Hindlimb muscle (tissue), 1 donor: ENCODE measurements at regions not wholly inside any gene's neighbourhood (a gene's known extent, or its start where the extent isn't known, plus 50 kb on each side); places are given as distances from the start of the nearest gene placed in this dataset.
A peak's percentile ranks its signal among the peaks of the same experiment; 100 is the strongest.

Source experiments
- DNase-seq: peaks from one replicate; pipeline ENCODE4 v3.0.0-alpha.2; 2013

DNA sequence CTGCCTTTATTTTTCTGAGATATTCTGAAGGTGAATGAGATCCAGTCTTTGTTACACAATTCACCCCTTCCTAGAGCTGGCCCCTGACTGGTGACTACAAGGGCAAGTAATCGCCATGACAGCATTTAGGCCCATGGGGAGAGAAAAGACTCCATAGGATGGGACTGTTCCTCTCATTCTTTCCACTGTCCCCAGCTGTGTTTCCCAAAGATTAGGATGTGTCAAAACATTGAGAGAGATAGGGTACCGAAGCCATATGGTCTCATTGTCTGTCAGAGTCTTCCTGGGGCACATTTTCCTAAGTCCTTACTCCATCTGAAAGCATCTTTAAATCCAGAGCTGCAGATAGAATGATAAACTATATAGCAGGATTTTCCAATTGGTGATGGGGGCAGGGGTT, 423.5 kb downstream of the OMA1 start:
- no peak for DNase-seq

DNA sequence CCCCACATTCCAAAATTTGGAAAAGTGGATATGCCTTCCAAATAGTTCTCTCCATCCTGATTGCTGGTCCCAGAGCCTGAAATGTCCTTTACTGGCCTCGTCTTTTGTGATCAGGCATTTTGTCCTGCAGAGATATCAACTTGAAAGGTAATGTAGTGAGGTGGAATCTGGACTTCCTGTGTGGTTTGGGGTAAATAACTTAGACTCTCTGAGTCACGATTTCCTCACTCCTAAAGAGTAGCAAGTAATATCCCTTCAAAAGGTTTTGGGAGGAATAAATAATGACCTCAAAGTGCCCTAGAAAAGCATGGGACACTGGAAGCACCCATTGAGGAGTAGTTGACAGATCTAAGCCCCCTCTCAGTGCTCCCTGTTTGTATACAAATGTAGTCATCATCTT, 426.6 kb downstream of the OMA1 start:
- no peak for DNase-seq

DNA sequence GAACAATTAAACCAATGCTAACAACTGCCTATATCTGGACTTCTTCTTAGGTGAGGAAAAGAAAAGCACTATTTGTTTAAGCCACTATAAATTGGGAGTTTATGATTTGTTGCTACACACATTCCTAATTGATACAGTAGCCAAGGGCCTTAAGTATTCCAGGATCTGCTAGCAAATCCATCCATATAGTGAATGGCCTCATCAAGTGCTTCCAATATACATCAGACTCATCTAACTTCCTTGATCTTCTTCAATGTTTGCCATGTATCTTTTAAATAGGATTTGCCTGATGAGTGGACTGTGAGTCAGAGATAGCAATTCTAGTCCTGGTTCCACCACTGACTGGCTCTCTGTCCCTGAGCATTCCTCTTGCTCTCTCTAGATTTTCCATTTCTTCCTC, 430.2 kb downstream of the OMA1 start:
- no peak for DNase-seq

DNA sequence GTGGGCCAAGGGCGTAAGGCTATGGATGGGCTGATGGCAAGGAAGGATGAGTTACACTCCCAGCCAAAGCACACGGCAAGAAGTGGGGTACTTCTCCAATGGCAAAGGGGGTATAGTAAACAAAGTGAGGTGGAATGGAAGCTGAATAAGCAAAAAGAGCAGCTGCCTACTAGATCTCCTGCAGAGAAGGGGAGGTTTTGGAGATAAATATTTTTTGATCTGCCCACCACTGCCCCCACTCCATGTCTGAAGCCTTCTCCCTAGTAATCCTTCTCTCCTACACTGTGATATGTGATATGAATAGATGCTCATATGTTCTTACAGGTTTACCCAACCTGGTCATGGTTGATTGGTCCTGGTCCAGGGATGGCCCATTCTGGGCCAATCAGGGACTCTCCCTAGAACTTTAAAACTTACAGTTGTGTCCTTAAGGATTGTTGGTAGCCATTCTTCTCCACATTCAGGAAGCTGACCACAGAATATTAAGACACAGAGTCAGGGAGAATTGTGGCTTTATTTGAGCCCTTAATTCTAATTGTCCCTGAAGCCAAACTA, 436.8 kb downstream of the OMA1 start:
- DNase-seq, result no peak

DNA sequence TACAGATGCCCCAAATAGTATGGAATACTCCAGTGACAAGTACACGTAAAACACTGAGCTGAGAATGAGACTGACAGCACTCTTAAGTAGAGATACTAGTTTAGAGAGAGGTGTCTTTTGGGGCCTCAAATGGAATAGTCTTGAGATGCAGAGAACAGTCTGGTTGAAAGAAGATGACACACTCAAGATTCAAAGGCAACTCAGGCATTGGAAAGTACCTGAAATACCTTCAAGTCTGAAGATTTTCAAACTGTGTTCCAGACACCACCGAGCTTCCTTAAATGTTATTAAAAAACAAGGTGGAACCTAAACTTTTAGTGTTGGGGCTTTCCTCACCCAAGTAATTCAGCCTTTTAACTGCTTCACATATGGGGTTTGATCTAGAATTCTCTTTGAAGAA, 437.7 kb downstream of the OMA1 start:
- no peak for DNase-seq

DNA sequence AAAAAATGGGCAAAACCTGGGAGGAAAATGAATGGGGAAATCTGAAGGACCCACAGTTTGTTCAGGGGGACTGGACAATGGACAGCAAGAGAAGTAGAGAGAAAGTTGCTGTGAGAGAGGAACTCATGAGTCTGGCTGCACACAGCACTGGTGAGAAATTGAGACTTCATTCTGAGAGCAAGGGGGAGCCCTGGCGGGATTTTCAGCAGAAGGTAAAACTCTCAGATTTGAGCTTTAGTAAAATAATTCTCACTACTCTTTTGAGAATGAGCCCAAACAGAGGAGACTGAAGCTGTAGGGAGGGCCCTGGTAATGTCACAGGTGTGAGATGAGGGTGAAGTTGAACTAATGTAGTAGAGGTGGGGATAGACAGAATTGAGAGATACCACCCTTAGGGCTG, 438.6 kb downstream of the OMA1 start:
- DNase-seq, result no peak

DNA sequence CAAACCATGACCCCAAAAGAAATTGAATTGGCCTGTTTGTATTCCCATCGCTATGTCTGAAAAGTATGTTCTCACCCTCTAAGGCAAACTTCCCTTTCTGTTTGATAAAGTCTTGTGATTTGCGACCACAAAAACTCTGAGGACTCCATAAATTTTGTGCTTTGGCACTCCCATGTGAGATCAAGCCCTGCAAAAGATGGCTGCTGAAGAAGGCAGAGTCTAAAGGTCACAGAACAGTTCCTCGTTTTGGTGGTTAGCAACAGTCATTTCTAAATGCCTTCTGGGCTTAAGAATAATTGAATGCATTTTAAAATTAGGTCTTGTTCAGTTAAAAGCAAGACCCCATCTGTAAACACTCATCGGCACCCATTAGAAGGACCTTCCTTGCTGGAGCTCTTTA, 441.6 kb downstream of the OMA1 start:
- no peak for DNase-seq

DNA sequence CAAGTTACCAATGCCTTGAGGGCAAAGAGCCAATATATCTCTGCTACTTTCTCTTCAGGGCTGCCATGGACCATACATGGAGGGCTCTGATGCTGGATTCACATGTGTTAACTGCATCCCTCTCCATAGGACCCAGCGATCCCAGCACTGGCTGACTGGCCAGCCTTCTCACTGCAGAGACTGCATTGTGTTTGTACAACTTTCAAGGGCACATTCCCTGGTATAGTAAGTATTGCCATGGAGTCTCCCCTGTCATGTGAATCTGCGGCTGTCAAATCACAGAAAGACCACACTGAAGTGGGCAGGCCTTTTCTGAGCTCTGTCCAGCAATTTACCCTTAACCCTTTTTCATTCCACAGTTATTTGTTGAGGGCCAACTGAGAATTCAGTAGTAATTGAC, 449.8 kb downstream of the OMA1 start:
- DNase-seq, result no peak

DNA sequence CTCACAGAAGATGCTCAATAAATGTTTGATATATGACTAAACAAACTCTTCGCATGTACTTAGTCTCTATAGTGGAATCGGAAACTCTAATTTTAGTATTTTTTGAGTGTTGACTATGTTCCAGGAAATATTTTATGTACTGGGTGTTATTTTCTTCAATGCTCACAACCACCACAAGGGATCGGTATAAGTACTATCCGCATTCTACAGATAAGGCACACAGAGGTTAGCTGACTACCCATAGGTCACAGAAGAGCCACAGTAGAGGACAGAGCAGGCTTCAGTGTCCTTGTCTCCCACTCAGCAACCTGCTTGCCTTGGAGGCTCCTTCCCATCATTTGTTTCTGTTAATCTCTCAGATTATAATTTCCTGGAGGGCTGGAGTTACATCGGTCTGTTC, 451.3 kb downstream of the OMA1 start:
- no peak for DNase-seq

DNA sequence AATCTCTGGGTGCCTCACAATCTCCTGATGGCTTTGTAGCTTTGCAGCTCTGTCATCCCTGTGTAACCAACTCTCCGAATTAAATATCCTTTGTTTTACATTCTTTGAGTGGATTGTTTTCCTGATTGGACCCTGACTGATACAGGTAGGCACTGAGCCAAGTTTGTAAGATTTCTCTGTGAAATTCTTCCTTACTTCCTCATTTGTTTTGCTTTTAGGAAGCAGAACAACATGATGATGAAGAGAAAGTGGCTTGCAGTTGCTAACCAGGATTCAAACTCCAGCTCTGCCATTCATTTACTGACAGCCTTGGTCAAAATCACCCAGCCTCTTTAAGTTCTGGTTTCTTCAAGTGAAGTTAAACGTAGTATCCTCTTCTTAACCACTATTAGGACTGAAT, 452.3 kb downstream of the OMA1 start:
- DNase-seq, result no peak

DNA sequence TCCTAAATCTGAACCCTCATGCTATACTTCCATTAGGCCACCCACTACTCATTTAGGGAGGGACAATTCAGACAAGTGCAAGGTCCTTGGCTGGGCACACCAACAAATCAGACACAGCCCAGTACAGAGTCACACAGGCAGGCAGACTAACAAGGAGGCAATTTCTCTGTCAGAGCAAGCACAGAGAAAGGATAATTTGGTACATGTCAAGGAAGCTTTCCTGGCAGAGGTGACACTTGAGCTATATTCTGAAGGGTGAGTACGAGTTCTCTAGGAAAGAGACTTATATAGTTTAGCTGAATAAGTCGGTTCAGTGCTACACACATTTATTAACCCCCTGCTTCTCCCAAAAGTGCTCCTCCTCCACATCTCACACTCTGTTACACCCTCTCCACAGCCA, 455.9 kb downstream of the OMA1 start:
- DNase-seq, result no peak

DNA sequence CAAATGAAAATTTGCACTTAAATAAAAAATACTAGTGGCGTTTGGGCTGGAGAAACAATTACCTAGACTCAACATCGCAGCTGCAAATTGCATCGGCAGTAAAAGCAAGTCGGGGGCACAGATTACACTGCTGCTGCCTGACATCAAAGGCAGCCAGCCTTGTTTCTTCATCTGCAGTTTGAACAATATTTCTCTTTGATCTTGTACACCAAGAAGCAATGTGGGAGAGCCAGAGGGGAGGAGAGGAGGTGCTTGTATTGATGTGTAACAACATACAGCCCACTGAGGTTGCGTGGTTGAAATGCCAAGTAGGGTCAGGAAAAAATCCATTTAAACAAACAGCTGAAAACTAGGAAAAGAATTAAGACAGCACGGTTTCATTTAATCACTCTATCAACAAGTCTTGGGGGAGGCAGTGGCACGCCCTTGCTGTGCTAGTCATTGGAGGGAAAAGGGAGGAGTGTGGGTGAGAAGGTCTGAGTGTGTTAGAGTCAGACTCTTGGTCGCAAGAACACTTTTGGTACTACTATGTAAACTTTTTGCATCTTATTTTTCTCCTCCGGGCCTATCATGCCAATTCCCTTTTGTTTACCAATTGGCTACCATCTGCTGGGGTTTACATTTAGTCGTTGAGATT, 456.5 kb downstream of the OMA1 start:
- DNase-seq, result peak; percentile 2

DNA sequence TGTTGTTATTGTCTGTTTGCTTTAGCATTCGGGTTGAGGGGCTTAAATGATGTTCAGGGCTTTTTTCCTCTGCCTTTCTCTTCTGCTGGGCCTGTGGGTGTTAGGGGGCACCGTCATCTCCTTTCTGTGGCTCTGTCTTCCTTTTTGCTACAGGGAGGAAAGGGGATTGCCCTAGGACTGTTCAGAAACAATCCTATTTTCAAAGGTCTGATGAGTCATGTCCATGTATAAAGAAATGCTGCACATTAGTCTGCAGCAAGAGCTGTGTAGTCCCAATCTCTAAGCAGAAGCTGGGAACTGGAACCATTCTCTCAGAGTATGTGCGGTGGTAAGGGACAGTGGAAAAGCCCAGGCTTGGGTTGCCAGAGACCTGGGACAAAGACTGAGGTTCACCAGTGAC, 462.3 kb downstream of the OMA1 start:
- no peak for DNase-seq

DNA sequence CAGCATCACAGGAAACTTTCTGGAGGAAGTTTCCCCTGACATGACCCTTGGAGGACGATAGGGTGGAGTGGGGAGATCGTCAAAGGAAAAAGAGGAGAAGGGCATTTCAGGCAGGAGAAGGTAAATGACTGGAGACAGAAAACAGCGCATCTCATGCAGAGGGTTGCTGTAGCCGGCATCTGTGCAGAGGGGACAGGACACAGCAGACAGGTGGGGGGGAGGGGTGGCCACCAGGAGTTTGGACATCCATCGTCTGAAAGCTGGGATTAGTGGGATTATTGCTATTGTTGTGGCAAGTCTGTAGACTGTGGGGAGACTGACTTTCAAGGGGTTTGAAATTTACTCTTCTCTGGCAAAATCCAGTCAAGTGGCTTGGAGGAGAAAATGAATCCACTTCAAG, 463.9 kb downstream of the OMA1 start:
- DNase-seq, result no peak

DNA sequence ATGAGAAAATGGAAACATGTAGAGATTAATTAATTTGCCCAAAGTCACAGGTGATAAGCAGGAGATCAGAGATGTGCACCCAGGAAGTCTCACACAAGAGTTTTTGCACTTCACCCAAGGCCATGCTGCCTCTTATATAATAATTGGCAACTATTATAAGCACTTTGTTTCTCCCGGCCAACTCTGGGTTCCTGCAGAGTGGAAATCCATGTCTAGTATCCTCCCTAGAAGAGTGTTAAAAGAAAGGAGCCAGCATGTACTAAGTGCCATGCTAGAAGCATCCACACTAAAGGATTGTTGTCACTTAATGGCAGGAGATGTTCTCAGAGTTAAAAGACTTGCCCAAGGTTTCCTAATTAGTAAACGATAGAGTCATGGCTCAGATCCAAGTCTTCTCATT, 470.3 kb downstream of the OMA1 start:
- DNase-seq, result no peak

DNA sequence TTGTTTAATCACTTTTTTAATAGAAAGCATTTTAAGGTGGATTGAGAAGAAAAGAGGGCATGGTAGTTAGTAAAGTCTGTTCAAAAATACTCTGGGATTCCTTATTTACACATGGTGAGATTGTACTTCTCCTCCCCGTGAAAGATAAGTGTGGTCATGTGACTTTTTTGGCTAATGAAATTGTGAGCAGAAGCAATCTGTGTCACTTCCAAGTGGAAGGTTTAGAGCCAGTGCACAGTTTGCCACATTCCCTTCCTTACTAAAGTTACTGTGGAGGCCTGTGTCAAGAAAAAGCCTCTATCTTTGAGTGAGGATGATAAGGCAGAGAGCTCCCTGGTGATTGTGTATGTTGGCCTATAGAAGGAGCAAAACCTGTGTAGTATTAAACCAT, 471.3 kb downstream of the OMA1 start:
- no peak for DNase-seq

DNA sequence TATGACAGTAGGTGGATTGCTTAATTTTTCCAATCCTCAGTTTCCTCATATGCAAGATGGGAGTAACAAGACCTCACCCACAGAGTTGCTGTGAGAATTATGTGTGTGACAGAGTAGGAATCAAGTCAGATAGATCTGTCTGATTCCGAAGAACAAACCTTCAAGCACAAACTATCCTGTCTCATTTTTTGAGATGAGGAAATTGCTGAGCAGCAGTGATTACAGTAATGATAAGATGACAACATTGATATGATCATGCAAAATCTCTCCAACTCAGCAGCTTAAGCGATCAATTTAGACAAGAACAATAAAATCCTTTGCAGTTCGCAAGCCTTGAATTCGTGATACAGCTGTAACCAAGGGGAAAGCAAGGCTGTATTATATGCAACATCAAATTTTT, 474.1 kb downstream of the OMA1 start:
- DNase-seq, result no peak

DNA sequence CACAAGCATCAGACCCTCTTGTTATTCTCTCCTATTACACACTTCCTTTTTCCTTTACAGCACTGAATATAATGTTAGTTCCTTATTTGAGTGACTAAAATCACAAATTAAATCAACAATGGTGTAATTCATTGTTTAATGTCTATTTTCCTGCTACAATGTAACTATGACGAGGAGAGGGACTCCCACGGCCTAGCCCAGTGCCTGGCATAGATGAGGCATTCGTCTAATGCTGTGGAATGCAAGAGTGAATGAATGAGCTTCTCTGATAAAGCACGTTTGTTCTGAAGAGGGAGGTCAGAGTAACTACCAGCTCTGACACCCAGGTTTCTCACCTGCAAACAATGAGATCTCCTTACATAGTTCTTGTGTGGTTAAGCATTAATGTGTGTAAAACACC, 479.4 kb downstream of the OMA1 start:
- no peak for DNase-seq

DNA sequence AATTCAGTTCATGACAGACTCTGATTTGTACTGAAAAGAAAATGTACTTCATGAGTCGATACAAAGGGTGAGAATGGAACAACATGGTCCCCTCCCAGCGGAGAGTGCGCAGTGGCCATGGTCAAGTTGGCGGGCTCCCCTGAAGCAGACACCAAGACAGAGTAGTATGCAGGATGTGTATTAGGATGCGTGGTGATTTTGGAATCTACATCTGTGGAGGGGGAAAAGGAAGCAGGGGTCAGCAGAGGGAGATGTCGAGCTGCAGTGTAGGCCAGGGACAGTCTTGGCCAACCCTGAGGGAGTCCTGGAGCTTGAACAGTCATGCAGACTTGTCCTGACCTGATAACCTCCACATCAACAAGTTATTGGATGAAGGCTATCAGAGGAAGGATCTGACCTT, 481.0 kb downstream of the OMA1 start:
- DNase-seq, result no peak

DNA sequence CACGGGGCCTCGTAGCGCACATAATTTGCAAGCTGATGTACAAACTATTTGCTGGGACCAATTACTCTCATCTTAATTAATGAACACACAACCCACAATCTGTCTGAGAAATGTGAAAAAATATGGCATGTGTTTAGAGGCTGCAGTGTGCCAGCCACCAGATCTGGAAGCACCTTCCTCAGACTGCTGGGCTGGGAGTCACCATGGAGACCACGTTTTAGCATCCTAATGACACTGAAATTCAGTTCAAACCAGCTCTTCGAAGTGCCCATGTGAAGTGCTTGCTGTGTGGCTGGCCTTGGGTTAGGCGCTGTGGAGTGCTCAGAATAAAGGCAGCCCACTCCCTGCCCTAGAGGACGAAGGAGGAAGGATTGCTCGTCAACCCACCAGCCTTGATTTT, 482.4 kb downstream of the OMA1 start:
- DNase-seq, result no peak

DNA sequence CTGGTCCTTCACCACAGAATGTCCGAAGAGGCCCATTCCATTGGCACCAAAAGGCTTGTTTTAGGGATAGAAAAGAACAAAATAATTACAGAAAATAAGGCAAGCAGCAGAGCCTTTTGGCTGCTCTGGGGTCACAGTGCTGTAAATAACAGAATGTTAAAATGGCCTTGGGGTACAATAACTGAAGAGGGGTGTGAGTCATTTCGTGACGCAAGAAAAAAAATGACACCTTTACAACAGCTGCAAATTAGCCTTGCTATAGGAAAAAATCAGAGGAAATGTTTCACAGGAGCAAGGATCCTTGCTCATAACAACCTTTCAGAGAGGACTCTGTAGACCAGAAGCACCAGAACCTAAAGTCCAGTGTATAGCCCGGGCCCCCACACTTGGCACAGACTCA, 483.4 kb downstream of the OMA1 start:
- DNase-seq, result no peak

DNA sequence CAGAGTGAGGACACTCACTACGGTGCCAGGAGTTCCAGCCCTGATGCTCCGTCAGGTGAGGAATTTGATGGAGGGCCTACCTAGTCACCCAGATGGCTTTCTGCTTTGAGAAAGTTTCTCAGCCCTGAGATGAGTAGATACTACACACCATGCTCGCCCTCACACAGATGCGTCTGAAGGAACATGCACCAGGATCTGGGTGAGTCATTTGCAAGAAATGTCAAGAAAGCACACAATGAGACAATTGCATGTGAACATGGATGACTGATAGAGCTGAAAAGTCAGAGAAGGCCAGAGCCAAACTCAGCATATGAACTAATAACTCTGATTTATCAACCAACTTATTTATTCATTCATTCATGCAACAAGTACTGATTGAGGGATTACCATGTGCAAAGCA, 483.9 kb downstream of the OMA1 start:
- no peak for DNase-seq

DNA sequence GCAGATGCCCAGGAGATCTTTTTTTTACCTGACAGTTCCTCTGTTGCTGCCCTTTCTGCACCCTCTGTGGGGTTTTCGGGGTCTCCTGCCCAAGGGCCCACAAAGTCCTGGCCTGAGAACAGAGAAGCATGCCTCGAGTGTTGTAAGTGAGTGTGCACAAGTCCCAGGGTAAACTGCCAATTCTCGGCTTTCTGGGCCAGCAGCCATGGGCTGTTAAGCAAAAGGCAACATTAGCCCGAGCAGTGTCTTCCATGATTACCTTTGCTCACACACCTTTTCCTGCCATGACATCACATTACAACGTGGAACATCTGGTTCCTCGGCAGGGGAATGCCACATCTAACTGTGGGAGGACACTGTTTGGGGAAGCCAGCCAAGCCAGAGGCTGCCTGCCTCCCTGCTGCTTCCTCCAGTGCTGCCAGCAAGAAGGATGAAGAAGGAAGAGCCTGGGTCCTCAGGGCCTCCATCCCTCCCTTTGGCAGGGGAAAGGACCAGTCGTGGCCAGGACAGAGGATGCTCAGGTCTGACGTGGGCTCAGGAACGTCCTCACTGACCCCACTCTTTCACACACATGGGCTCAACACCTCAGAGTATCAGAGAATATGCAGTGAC, 485.9 kb downstream of the OMA1 start:
- no peak for DNase-seq

DNA sequence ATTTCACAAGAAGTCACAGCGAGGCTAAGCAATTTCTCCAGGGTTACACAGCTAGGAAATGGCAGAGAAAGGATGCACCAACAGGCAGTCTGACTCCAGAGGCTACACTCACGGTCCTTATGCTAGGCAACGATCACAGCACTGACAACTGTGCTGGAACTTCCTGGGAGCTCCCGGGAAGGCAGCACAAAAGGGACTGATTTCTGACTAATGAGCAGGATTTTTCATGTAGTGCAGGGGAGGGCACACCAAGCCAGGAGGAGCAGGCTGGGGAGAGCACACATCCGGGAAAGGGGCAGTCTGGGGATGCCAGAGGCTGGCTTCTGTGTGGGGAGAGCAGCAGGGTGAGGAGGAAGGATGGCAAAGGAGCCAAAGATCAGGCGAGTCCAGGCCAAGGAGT, 486.7 kb downstream of the OMA1 start:
- DNase-seq, result no peak

DNA sequence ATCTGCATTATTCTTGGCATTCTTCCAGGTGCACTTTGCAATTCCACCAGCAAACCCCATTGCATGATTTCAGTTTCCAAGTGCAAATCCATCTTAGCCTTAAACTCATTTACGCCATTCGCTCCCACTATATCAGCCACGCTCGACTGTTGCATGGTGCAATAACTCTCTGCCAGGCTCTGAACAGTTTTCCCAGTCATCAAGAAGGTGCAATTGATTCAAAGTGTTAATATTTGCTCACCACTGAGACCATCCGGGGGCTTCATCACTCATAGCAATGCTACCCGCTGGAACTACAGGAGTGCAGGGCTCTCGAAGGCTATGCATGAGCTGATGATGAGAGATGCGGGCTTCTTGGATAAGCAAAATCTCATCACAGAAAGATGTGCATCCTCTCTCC, 488.2 kb downstream of the OMA1 start:
- no peak for DNase-seq
